ENCODE measurements at regions not wholly inside any gene's neighbourhood (a gene's known extent, or its start where the extent isn't known, plus 50 kb on each side); places are given as distances from the start of the nearest gene placed in this dataset.
"Not testable (repeated sequence)": the region's sequence is repeated elsewhere in the genome, so short reads cannot be mapped to it uniquely, and the experiment has no call there.

- no peak for DNase-seq (ENCODE audit: low read depth)
Measured at GRCh38 chr14:89067293-89067972, 243.0 kb downstream of the TTC8 start.

GRCh38 chr14:89078021-89078795, 253.8 kb downstream of the TTC8 start:
- no peak for DNase-seq (ENCODE audit: low read depth)

- DNase-seq (ENCODE audit: low read depth), result no peak
Measured at GRCh38 chr14:89085231-89085731, 260.8 kb downstream of the TTC8 start.

GRCh38 chr14:89085737-89086382, 261.4 kb downstream of the TTC8 start:
- DNase-seq (ENCODE audit: low read depth), result no peak

GRCh38 chr14:89088530-89088929, 264.1 kb downstream of the TTC8 start:
- no peak for DNase-seq (ENCODE audit: low read depth)

GRCh38 chr14:89089330-89089729, 264.9 kb downstream of the TTC8 start:
- no peak for DNase-seq (ENCODE audit: low read depth)

- no peak for DNase-seq (ENCODE audit: low read depth)
Measured at GRCh38 chr14:89091781-89092180, 267.3 kb downstream of the TTC8 start.

GRCh38 chr14:89093083-89093730, 268.8 kb downstream of the TTC8 start:
- DNase-seq (ENCODE audit: low read depth), result no peak

- DNase-seq (ENCODE audit: low read depth), result no peak
Measured at GRCh38 chr14:89095036-89095435, 270.6 kb downstream of the TTC8 start.

GRCh38 chr14:89096946-89097345, 272.5 kb downstream of the TTC8 start:
- DNase-seq (ENCODE audit: low read depth), result no peak

- DNase-seq (ENCODE audit: low read depth), result no peak
Measured at GRCh38 chr14:89098254-89098653, 273.8 kb downstream of the TTC8 start.

- not testable (repeated sequence) for DNase-seq (ENCODE audit: low read depth)
Measured at GRCh38 chr14:89104171-89104817, 279.8 kb downstream of the TTC8 start.

- DNase-seq (ENCODE audit: low read depth), result not testable (repeated sequence)
Measured at GRCh38 chr14:89104861-89105260, 280.4 kb downstream of the TTC8 start.

Data from HS-5 (cell line).